K562 (cell line): ENCODE measurements at regions not wholly inside any gene's neighbourhood (a gene's known extent, or its start where the extent isn't known, plus 50 kb on each side); places are given as distances from the start of the nearest gene placed in this dataset.
A peak's percentile ranks its signal among the peaks of the same experiment; 100 is the strongest.

ENCODE experiments used
- ATAC-seq: fragments of 200-7000 bp; cut with Tn5 transposase; 3 replicates; pipeline ENCODE4 v1.9.1; 2020; ENCODE audit warnings: moderate library complexity
- BruUV-seq: library from RNA; stranded (reverse); fragments of 400-500 nt; replicated peaks from 2 replicates; lab custom pipeline; 2021; lab: Mats Ljungman, UMichigan
- CTCF ChIA-PET: fragments of 300-600 bp; formaldehyde crosslinking; extraction: SDS; loops from one replicate; lab custom pipeline; 2021; ENCODE audit warnings: low intra/inter-chr PET ratio; lab: Yijun Ruan, JAX
- POLR2A ChIA-PET: fragments of 300-600, 350-650 bp; sonication (Branson Sonifier 250); formaldehyde crosslinking; extraction: SDS; loops from one replicate; lab custom pipeline; 2021; ENCODE audit warnings: antibody characterized with exemption, inconsistent platforms; lab: Yijun Ruan, JAX
- DNase-seq, 4 experiments: peaks; one replicate each; pipeline versions ENCODE4 v3.0.0 to v3.0.0-alpha.2; 2011 to 2018; ENCODE audit warnings: low spot score in 3 of 4, mixed read lengths in 3 of 4; ENCODE audit errors: extremely low read depth in 1 of 4
- FAIRE-seq: peaks from 2 replicates; lab custom pipeline; 2011; peaks lifted over from hg19 to GRCh38; lab: Jason Lieb, UNC
- H2AFZ ChIP-seq: 2 replicates; pipeline ENCODE4 v1.6.0; 2011; ENCODE audit warnings: low read depth, low read length, control low read depth, inconsistent platforms
- H3K27ac ChIP-seq: fragments of 200-600 bp; 3 replicates; pipeline ENCODE4 v1.8.0; 2011; ENCODE audit warnings: low read depth, mild to moderate bottlenecking, control low read depth, inconsistent platforms, low read length, moderate library complexity, mixed read lengths; ENCODE audit errors: extremely low read depth
- H3K27me3 ChIP-seq, 2 experiments: fragments of 300-600 bp in 1 of 2; 2 replicates in 1 of 2; 3 replicates in 1 of 2; pipeline versions ENCODE4 v1.6.0 to v1.8.0; 2011; ENCODE audit warnings: inconsistent platforms in 2 of 2, low read length in 2 of 2, mild to moderate bottlenecking in 1 of 2, mixed read lengths in 1 of 2, moderate library complexity in 1 of 2; ENCODE audit not compliant: control insufficient read depth in 2 of 2, insufficient read depth in 2 of 2
- H3K36me3 ChIP-seq: fragments of 300-600 bp; 3 replicates; pipeline ENCODE4 v1.8.0; 2011; ENCODE audit warnings: mild to moderate bottlenecking, low read length, inconsistent platforms; ENCODE audit not compliant: control insufficient read depth, insufficient read depth
- H3K4me1 ChIP-seq, 2 experiments: fragments of 200-600 bp in 1 of 2; replicated peaks in 1 of 2; 2 replicates in 1 of 2; 3 replicates in 1 of 2; pipeline versions ENCODE4 v1.5.1 to v1.8.0; 2011; ENCODE audit warnings: inconsistent platforms in 2 of 2, low read length in 2 of 2, mild to moderate bottlenecking in 1 of 2, mixed read lengths in 1 of 2, moderate library complexity in 1 of 2; ENCODE audit not compliant: control insufficient read depth in 2 of 2, insufficient read depth in 2 of 2
- H3K4me2 ChIP-seq: 2 replicates; pipeline ENCODE4 v1.6.1; 2011; ENCODE audit warnings: low read length, control low read depth, inconsistent platforms, mixed read lengths; ENCODE audit not compliant: insufficient read depth
- H3K4me3 ChIP-seq: fragments of 200-600 bp; sonication (generic), shearing (Covaris generic); 2 replicates; pipeline ENCODE4 v1.5.1; 2016; ENCODE audit warnings: control low read depth, inconsistent platforms
- H3K79me2 ChIP-seq: fragments of 200-600 bp; 3 replicates; pipeline ENCODE4 v1.8.0; 2011; ENCODE audit warnings: low read length, inconsistent platforms; ENCODE audit not compliant: control insufficient read depth, insufficient read depth
- H3K9ac ChIP-seq, 2 experiments: 2 replicates each; pipeline versions ENCODE4 v1.6.0 to v1.6.1; 2011; ENCODE audit warnings: low read depth in 2 of 2, low read length in 2 of 2, control low read depth in 1 of 2, inconsistent platforms in 1 of 2, mild to moderate bottlenecking in 1 of 2, mixed read lengths in 1 of 2; ENCODE audit not compliant: insufficient read depth in 1 of 2
- H3K9me1 ChIP-seq: one replicate; pipeline ENCODE4 v1.6.0; 2011; ENCODE audit warnings: inconsistent platforms, mild to moderate bottlenecking, low read length, moderate library complexity; ENCODE audit not compliant: control insufficient read depth, insufficient read depth
- H3K9me3 ChIP-seq: replicated peaks from 2 replicates; pipeline ENCODE4 v1.5.1; 2011; ENCODE audit warnings: low read depth, low read length, inconsistent platforms; ENCODE audit not compliant: control insufficient read depth, insufficient read depth
- H4K20me1 ChIP-seq: replicated peaks from 2 replicates; pipeline ENCODE4 v1.6.1; 2011; ENCODE audit warnings: low read length, inconsistent platforms, mixed read lengths; ENCODE audit not compliant: control insufficient read depth, insufficient read depth
- HSF4 ChIP-seq: fragments of 250-450 bp; sonication (Bioruptor Pico); IDR thresholded peaks from 2 replicates; pipeline ENCODE4 v2.1.2; 2022; ENCODE audit warnings: mild to moderate bottlenecking, moderate library complexity, borderline replicate concordance
- POLR3A ChIP-seq: IDR thresholded peaks from 2 replicates; pipeline ENCODE4 v1.6.1; 2011; ENCODE audit warnings: borderline replicate concordance, mild to moderate bottlenecking, moderate library complexity; ENCODE audit not compliant: insufficient read length, insufficient read depth; ENCODE audit errors: extremely low read depth
- RAD21 ChIP-seq, 2 experiments: fragments of 250-450 bp in 1 of 2; fragments of 450-650 bp in 1 of 2; sonication (Bioruptor Pico) in 1 of 2; formaldehyde crosslinking in 1 of 2; IDR thresholded peaks in 1 of 2; conservative IDR thresholded peaks in 1 of 2; 2 replicates each; pipeline versions ENCODE4 v1.4.0 to v1.8.0; 2020 to 2022; ENCODE audit warnings: mild to moderate bottlenecking in 2 of 2, moderate library complexity in 1 of 2
- SRSF7 ChIP-seq: fragments of 200-400 bp; formaldehyde crosslinking; optimal IDR thresholded peaks from 2 replicates; pipeline ENCODE3; 2017; ENCODE audit warnings: mild to moderate bottlenecking, low read depth, low read length
- ZNF41 ChIP-seq: fragments of 250-450 bp; sonication (Bioruptor Pico); conservative IDR thresholded peaks from 2 replicates; pipeline ENCODE4 v1.4.0; 2020; ENCODE audit warnings: mild to moderate bottlenecking
- ZNF436 ChIP-seq: fragments of 250-450, 450-650 bp; sonication (Bioruptor Pico); formaldehyde crosslinking; IDR thresholded peaks from 2 replicates; pipeline ENCODE4 v1.7.0; 2020; ENCODE audit warnings: mild to moderate bottlenecking
- ZNF444 ChIP-seq: fragments of 250-450 bp; sonication (Bioruptor Pico); IDR thresholded peaks from 2 replicates; pipeline ENCODE4 v1.4.0; 2020; ENCODE audit warnings: mild to moderate bottlenecking, moderate library complexity
- ZNF830 ChIP-seq: fragments of 250-450 bp; sonication (Bioruptor Pico); IDR thresholded peaks from 2 replicates; pipeline ENCODE4 v1.5.0; 2021; ENCODE audit warnings: mild to moderate bottlenecking
- WGBS: fragments of 100-300 bp; shearing (Covaris generic); methylation state at CpG from one replicate; pipeline ENCODE4 v1.1.6; 2016; ENCODE audit warnings: low coverage, mixed read lengths; ENCODE audit not compliant: insufficient coverage; ENCODE audit errors: missing lambda C conversion rate; 5-methylcytosine and 5-hydroxymethylcytosine counted together
- in situ Hi-C: fragments of 300-500 bp; cut with MboI; formaldehyde crosslinking; loops from 4 replicates; pipeline ENCODE4 v1.15.0; 2018; ENCODE audit warnings: inconsistent platforms, mixed read lengths
- intact Hi-C: fragments of 100-400 bp; cut with micrococcal nuclease; formaldehyde crosslinking; loops from 2 replicates; pipeline ENCODE4 v1.14.2; 2022
- TF ChIP-seq, protein P1 (sequence below): sonication (generic); formaldehyde crosslinking; IDR thresholded peaks from 2 replicates; pipeline ENCODE4 v1.8.1; 2023; ENCODE audit warnings: mild to moderate bottlenecking, missing genetic modification reagents

DNA sequence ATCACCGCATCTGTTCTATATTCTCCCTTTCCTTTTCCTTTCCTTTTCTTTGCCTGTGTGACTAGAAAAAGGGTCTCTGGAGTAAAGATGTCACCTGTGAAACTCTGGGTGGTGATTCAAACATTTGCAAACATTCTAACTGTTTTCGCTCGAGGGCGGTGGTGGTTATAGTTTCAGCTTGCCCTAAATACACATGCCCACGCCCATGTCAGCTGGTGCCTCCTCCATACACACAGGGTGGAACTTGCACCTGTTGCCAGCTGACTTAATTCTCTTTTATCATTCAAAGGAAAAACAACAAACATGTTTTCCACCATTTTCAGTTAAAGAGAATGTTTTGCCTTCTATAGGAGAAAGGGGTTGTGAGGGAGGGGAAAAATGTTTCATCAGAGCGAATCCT, 381.9 kb upstream of the ARID1B start:
- CTCF ChIA-PET, result no interaction called here
- no peak overlapping the region for H2AFZ ChIP-seq
- POLR2A ChIA-PET, result no interaction called here
- H3K4me1 ChIP-seq, result peaks cover 0 to 7% of the 10 kb centered on the region in 2 experiments; a peak in 1 of 5 replicates
- H3K4me3 ChIP-seq, result no peak overlapping the region
- H3K27ac ChIP-seq, result no peak overlapping the region
- no peaks in the 10 kb centered on the region for H3K9me1 ChIP-seq
- intact Hi-C loops (no loop called here), in situ Hi-C loops (no loop called here)
- FAIRE-seq (no peak), ATAC-seq (no peak)
- 0% methylated on average over 5 of the region's 6 CpGs for WGBS
- no peaks in the 10 kb centered on the region for H3K9me3 ChIP-seq
- H3K27me3 ChIP-seq, result peaks cover 15 to 25% of the 10 kb centered on the region in 2 experiments
- no peak overlapping the region for H3K9ac ChIP-seq
- BruUV-seq, result no TSS peak
- H3K79me2 ChIP-seq, result no peaks in the 10 kb centered on the region
- no peaks in the 10 kb centered on the region for H4K20me1 ChIP-seq
- TF ChIP-seq POLR3A (no peak), RAD21 (CRISPR knock-in tag; conservative IDR thresholded peaks at IDR 0.05 in 1 of 2, IDR thresholded peaks at IDR 0.05 in 1 of 2) (peak; percentile 8 to 20; a peak in 1 of 4 replicates)
- TF ChIP-seq, all 486 proteins: peak for 1
- H3K36me3 ChIP-seq, result no peaks in the 10 kb centered on the region
- H3K4me2 ChIP-seq, result no peak overlapping the region
- DNase-seq, result no peak

DNA sequence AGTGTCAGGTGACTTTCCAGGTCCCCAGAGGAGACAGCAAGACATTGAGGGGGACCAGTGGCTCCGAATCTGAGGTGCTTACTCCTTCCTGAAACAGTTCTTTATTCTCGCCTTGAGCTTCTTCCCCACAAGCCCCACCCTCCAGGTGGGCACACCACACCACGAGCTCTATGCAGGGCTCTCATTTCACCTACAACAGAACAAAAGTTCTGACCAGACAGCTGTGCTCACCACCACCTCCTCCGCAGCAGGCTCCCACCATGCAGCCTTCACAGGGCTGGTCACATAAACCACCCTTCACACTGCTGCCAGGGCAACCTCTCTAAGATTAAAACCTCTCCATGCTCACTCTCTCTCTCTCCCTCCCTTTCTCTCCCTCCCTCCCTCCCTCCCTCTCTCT, 384.5 kb upstream of the ARID1B start:
- Histone ChIP-seq H3K27me3 (peaks cover 10 to 22% of the 10 kb centered on the region in 2 experiments), H3K36me3 (no peaks in the 10 kb centered on the region), H3K9me1 (no peaks in the 10 kb centered on the region), H3K27ac (no peak overlapping the region), H3K4me1 (peaks cover 0 to 7% of the 10 kb centered on the region in 2 experiments; a peak in 1 of 5 replicates), H3K4me2 (no peak overlapping the region), H3K9ac (no peak overlapping the region), H3K9me3 (no peaks in the 10 kb centered on the region), H4K20me1 (no peaks in the 10 kb centered on the region)
- intact Hi-C loops, result no loop called here
- in situ Hi-C loops, result no loop called here
- FAIRE-seq, result no peak
- no peak for TF ChIP-seq ZNF41 (CRISPR knock-in tag)
- TF ChIP-seq ZNF436, result no peak
- no peak for TF ChIP-seq SRSF7
- no peak for TF ChIP-seq ZNF444 (CRISPR knock-in tag)
- TF ChIP-seq HSF4 (CRISPR knock-in tag), result no peak
- TF ChIP-seq ZNF830, result no peak
- TF ChIP-seq, protein P1, sequence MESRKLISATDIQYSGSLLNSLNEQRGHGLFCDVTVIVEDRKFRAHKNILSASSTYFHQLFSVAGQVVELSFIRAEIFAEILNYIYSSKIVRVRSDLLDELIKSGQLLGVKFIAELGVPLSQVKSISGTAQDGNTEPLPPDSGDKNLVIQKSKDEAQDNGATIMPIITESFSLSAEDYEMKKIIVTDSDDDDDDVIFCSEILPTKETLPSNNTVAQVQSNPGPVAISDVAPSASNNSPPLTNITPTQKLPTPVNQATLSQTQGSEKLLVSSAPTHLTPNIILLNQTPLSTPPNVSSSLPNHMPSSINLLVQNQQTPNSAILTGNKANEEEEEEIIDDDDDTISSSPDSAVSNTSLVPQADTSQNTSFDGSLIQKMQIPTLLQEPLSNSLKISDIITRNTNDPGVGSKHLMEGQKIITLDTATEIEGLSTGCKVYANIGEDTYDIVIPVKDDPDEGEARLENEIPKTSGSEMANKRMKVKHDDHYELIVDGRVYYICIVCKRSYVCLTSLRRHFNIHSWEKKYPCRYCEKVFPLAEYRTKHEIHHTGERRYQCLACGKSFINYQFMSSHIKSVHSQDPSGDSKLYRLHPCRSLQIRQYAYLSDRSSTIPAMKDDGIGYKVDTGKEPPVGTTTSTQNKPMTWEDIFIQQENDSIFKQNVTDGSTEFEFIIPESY, result no peak
- TF ChIP-seq, all 486 proteins: peak for 0
- BruUV-seq, result no TSS peak
- ChIA-PET POLR2A (no interaction called here), CTCF (no interaction called here)
- ATAC-seq, result no peak
- Histone ChIP-seq H3K4me3 (no peak overlapping the region), H2AFZ (no peak overlapping the region), H3K79me2 (no peaks in the 10 kb centered on the region)
- 0% methylated on average over 4 of the region's 4 CpGs for WGBS
- no peak for DNase-seq
